Transverse colon (tissue), 4 donors: ENCODE measurements at regions not wholly inside any gene's neighbourhood (a gene's known extent, or its start where the extent isn't known, plus 50 kb on each side); places are given as distances from the start of the nearest gene placed in this dataset.

Experiments used
- DNase-seq: peaks from one replicate; pipeline ENCODE4 v3.0.0-alpha.2; 2019
- H3K27ac ChIP-seq, 4 donors: fragments of 200-600 bp; sonication (generic); 2 replicates each; pipeline ENCODE4 v1.5.1; 2016 to 2018; ENCODE audit warnings: inconsistent platforms in 4 of 4
- H3K27me3 ChIP-seq: fragments of 200-600 bp; sonication (generic); 2 replicates; pipeline ENCODE4 v1.5.1; 2017; ENCODE audit warnings: inconsistent platforms
- H3K36me3 ChIP-seq, 4 donors: fragments of 200-600 bp; sonication (generic); 2 replicates each; pipeline ENCODE4 v1.5.1; 2017 to 2019; ENCODE audit warnings: inconsistent platforms in 4 of 4
- H3K4me1 ChIP-seq, 4 donors: fragments of 200-600 bp; sonication (generic); 2 replicates each; pipeline ENCODE4 v1.5.1; 2017 to 2020; ENCODE audit warnings: inconsistent platforms in 4 of 4
- H3K4me3 ChIP-seq, 4 donors: fragments of 200-600 bp; sonication (generic); 1 replicate in 1 of 4; 2 replicates in 3 of 4; pipeline versions ENCODE4 v1.5.1 to v1.6.1; 2017 to 2019; ENCODE audit warnings: inconsistent platforms in 4 of 4
- H3K9me3 ChIP-seq, 2 donors: fragments of 200-600 bp; sonication (generic); 2 replicates each; pipeline ENCODE4 v1.5.1; 2017 to 2019; ENCODE audit warnings: inconsistent platforms in 2 of 2
- CTCF ChIP-seq, 5 experiments: fragments of 200-600 bp in 3 of 5; fragments of 450-650 bp in 2 of 5; sonication (generic) in 3 of 5; IDR thresholded peaks; 1 replicate in 2 of 5; 2 replicates in 3 of 5; pipeline ENCODE4 v1.5.1; 2016 to 2017; ENCODE audit warnings: antibody characterized with exemption in 5 of 5, inconsistent platforms in 3 of 5, mild to moderate bottlenecking in 2 of 5, moderate library complexity in 1 of 5
- EP300 ChIP-seq: sonication (generic); formaldehyde crosslinking; IDR thresholded peaks from one replicate; pipeline ENCODE4 v1.6.1; 2017; ENCODE audit warnings: antibody characterized with exemption, low read depth
- POLR2A ChIP-seq: fragments of 450-650 bp; IDR thresholded peaks from one replicate; pipeline ENCODE4 v1.6.1; 2016; ENCODE audit warnings: antibody characterized with exemption, mild to moderate bottlenecking, moderate library complexity
- POLR2AphosphoS5 ChIP-seq, 3 donors: sonication (generic); formaldehyde crosslinking; IDR thresholded peaks; one replicate each; pipeline ENCODE4 v1.6.1; 2016; ENCODE audit warnings: antibody characterized with exemption in 3 of 3
- WGBS, 2 donors: methylation state at CpG; one replicate each; pipeline ENCODE4 v1.1.5; 2018; ENCODE audit warnings: low coverage in 1 of 2; 5-methylcytosine and 5-hydroxymethylcytosine counted together
- in situ Hi-C, 4 donors: fragments of 200-750 bp; cut with MboI; loops; one replicate each; pipeline versions ENCODE4 v1.15.0 to v1.15.1; 2017; ENCODE audit warnings: low sequenced_read_pairs in 3 of 4, low pct_ligation_motif_present in 1 of 4, low pct_unique_long_range_greater_than_20kb in 1 of 4
- intact Hi-C: fragments of 100-400 bp; cut with DNase I; formaldehyde crosslinking; loops from one replicate; pipeline ENCODE4 v1.15.1; 2023; ENCODE audit warnings: low total_unique reads

- TF ChIP-seq CTCF (IDR thresholded peaks at IDR 0.05) = no peak
- no peak for TF ChIP-seq POLR2A
- no peak for TF ChIP-seq EP300
- H3K4me3 ChIP-seq = no peak overlapping the region
- in situ Hi-C loops = no loop called here
- DNase-seq = no peak
- H3K9me3 ChIP-seq = no peaks in the 10 kb centered on the region
- H3K4me1 ChIP-seq = no peaks in the 10 kb centered on the region
- peaks cover 1% of the 10 kb centered on the region for H3K27me3 ChIP-seq
- no peaks in the 10 kb centered on the region for H3K36me3 ChIP-seq
- intact Hi-C loops = no loop called here
- WGBS, 2 donors = 80 to 82% methylated on average over 2 to 4 of the region's 4 CpGs
- no peak overlapping the region for H3K27ac ChIP-seq
Measured at GRCh38 chr1:30151119-30151518, 572.3 kb downstream of the MATN1 start.

GRCh38 chr1:30149226-30149625, 574.2 kb downstream of the MATN1 start:
- no peaks in the 10 kb centered on the region for H3K9me3 ChIP-seq
- 77% methylated on average over 5 of the region's 5 CpGs; no CpG with 5 or more reads in 1 of the 2 donors for WGBS, 2 donors
- in situ Hi-C loops (no loop called here), intact Hi-C loops (no loop called here)
- H3K4me3 ChIP-seq = no peak overlapping the region
- TF ChIP-seq EP300 (no peak), CTCF (IDR thresholded peaks at IDR 0.05) (no peak), POLR2A (no peak), POLR2AphosphoS5 (IDR thresholded peaks at IDR 0.05) (no peak)
- peaks cover 7% of the 10 kb centered on the region for H3K27me3 ChIP-seq
- no peak overlapping the region for H3K27ac ChIP-seq
- DNase-seq = no peak
- H3K36me3 ChIP-seq = no peaks in the 10 kb centered on the region
- H3K4me1 ChIP-seq = no peaks in the 10 kb centered on the region

GRCh38 chr1:30148676-30149075, 574.7 kb downstream of the MATN1 start:
- peaks cover 7% of the 10 kb centered on the region for H3K27me3 ChIP-seq
- intact Hi-C loops (no loop called here), in situ Hi-C loops (no loop called here)
- WGBS, 2 donors = 51% methylated on average over 2 of the region's 2 CpGs; no CpG with 5 or more reads in 1 of the 2 donors
- no peak for DNase-seq
- no peaks in the 10 kb centered on the region for H3K36me3 ChIP-seq
- no peak overlapping the region for H3K27ac ChIP-seq
- TF ChIP-seq POLR2A (no peak), CTCF (IDR thresholded peaks at IDR 0.05) (no peak), POLR2AphosphoS5 (IDR thresholded peaks at IDR 0.05) (no peak), EP300 (no peak)
- no peaks in the 10 kb centered on the region for H3K9me3 ChIP-seq
- H3K4me3 ChIP-seq = no peak overlapping the region
- no peaks in the 10 kb centered on the region for H3K4me1 ChIP-seq

- Histone ChIP-seq H3K27ac (no peak overlapping the region), H3K27me3 (peaks cover 12% of the 10 kb centered on the region), H3K4me3 (no peak overlapping the region), H3K9me3 (no peaks in the 10 kb centered on the region), H3K36me3 (no peaks in the 10 kb centered on the region), H3K4me1 (no peaks in the 10 kb centered on the region)
- TF ChIP-seq EP300 = no peak
- TF ChIP-seq CTCF (IDR thresholded peaks at IDR 0.05) = no peak
- TF ChIP-seq POLR2AphosphoS5 (IDR thresholded peaks at IDR 0.05) = no peak
- no peak for TF ChIP-seq POLR2A
- intact Hi-C loops (no loop called here), in situ Hi-C loops (no loop called here)
- no peak for DNase-seq
- 92 to 94% methylated on average over 6 to 7 of the region's 7 CpGs for WGBS, 2 donors
Measured at GRCh38 chr1:30147188-30147587, 576.2 kb downstream of the MATN1 start.
